HEK293T (cell line): ENCODE measurements at regions not wholly inside any gene's neighbourhood (a gene's known extent, or its start where the extent isn't known, plus 50 kb on each side); places are given as distances from the start of the nearest gene placed in this dataset.
A peak's percentile ranks its signal among the peaks of the same experiment; 100 is the strongest.

Experiments used
- CTCF ChIA-PET: fragments of 350-600 bp; formaldehyde crosslinking; extraction: SDS; loops from one replicate; lab custom pipeline; 2021; ENCODE audit warnings: antibody characterized with exemption, inconsistent platforms; lab: Yijun Ruan, JAX
- POLR2A ChIA-PET: fragments of 350-600 bp; formaldehyde crosslinking; extraction: SDS; loops from one replicate; lab custom pipeline; 2020; ENCODE audit warnings: antibody characterized with exemption, inconsistent platforms; lab: Yijun Ruan, JAX
- DNase-seq: peaks from one replicate; pipeline ENCODE4 v3.0.0; 2012; ENCODE audit warnings: mixed read lengths; ENCODE audit errors: extremely low spot score
- ARNT ChIP-seq: fragments of 450-650 bp; IDR thresholded peaks from 2 replicates; pipeline ENCODE4 v1.6.1; 2017; ENCODE audit warnings: mild to moderate bottlenecking
- BHLHE40 ChIP-seq: fragments of 450-650 bp; IDR thresholded peaks from 2 replicates; pipeline ENCODE4 v1.6.1; 2016; ENCODE audit warnings: mild to moderate bottlenecking, moderate library complexity, borderline replicate concordance
- CTBP1 ChIP-seq: fragments of 450-650 bp; IDR thresholded peaks from 2 replicates; pipeline ENCODE4 v1.6.1; 2016; ENCODE audit warnings: borderline replicate concordance
- ELF4 ChIP-seq: fragments of 450-650 bp; IDR thresholded peaks from 2 replicates; pipeline ENCODE4 v1.6.1; 2017; ENCODE audit warnings: antibody characterized with exemption
- FOXA1 ChIP-seq: fragments of 450-650 bp; IDR thresholded peaks from 2 replicates; pipeline ENCODE4 v1.6.1; 2016; ENCODE audit warnings: mild to moderate bottlenecking
- FOXK2 ChIP-seq: fragments of 450-650 bp; IDR thresholded peaks from 2 replicates; pipeline ENCODE4 v1.6.1; 2016; ENCODE audit warnings: mild to moderate bottlenecking
- FOXM1 ChIP-seq: fragments of 450-650 bp; IDR thresholded peaks from 2 replicates; pipeline ENCODE4 v1.6.1; 2017; ENCODE audit warnings: mild to moderate bottlenecking, borderline replicate concordance
- HDGF ChIP-seq: fragments of 450-650 bp; IDR thresholded peaks from 2 replicates; pipeline ENCODE4 v1.6.1; 2017; ENCODE audit warnings: antibody characterized with exemption, borderline replicate concordance
- L3MBTL2 ChIP-seq: fragments of 450-650 bp; conservative IDR thresholded peaks from 2 replicates; pipeline ENCODE4 v1.6.1; 2016; ENCODE audit warnings: mild to moderate bottlenecking
- LEF1 ChIP-seq: fragments of 450-650 bp; IDR thresholded peaks from 2 replicates; pipeline ENCODE4 v1.6.1; 2017; ENCODE audit warnings: mild to moderate bottlenecking, borderline replicate concordance
- NFRKB ChIP-seq: fragments of 450-650 bp; IDR thresholded peaks from 2 replicates; pipeline ENCODE4 v1.6.1; 2016; ENCODE audit warnings: mild to moderate bottlenecking, moderate library complexity
- PKNOX1 ChIP-seq: fragments of 450-650 bp; IDR thresholded peaks from 2 replicates; pipeline ENCODE4 v1.6.1; 2016
- SP1 ChIP-seq: fragments of 450-650 bp; IDR thresholded peaks from 2 replicates; pipeline ENCODE4 v1.6.1; 2017
- SUZ12 ChIP-seq: fragments of 450-650 bp; IDR thresholded peaks from 2 replicates; pipeline ENCODE4 v1.6.1; 2016; ENCODE audit warnings: mild to moderate bottlenecking
- TARDBP ChIP-seq: fragments of 450-650 bp; IDR thresholded peaks from 2 replicates; pipeline ENCODE4 v1.6.1; 2016
- ZNF384 ChIP-seq: fragments of 450-650 bp; IDR thresholded peaks from 2 replicates; pipeline ENCODE4 v1.6.1; 2016

GRCh38 chr4:18441203-18441590 lies 419.6 kb upstream of the LCORL start:
- TF ChIP-seq PKNOX1 (no peak), ELF4 (no peak), ZNF384 (no peak), FOXK2 (no peak), HDGF (no peak), SP1 (no peak), FOXA1 (no peak), TARDBP (no peak), CTBP1 (no peak), FOXM1 (no peak), SUZ12 (no peak), LEF1 (no peak), BHLHE40 (no peak), L3MBTL2 (no peak), NFRKB (no peak), ARNT (no peak)
- ChIA-PET CTCF (no interaction called here), POLR2A (no interaction called here)
- no peak for DNase-seq

GRCh38 chr4:18440527-18441202 lies 419.1 kb upstream of the LCORL start:
- TF ChIP-seq PKNOX1 (0 out of 2 replicates have a peak, but pooled peaks have one; percentile 3), ELF4 (no peak)
- CTCF ChIA-PET = no interaction called here
- POLR2A ChIA-PET = no interaction called here
- no peak for DNase-seq

- DNase-seq = no peak
- ChIA-PET CTCF (no interaction called here), POLR2A (no interaction called here)
- TF ChIP-seq BHLHE40 (no peak), ELF4 (no peak), LEF1 (no peak), SP1 (no peak), NFRKB (no peak), HDGF (no peak), SUZ12 (no peak), ARNT (no peak), L3MBTL2 (no peak), FOXK2 (no peak), TARDBP (no peak), PKNOX1 (no peak), ZNF384 (no peak), CTBP1 (no peak)
Measured at GRCh38 chr4:18439311-18439710, 417.8 kb upstream of the LCORL start.

GRCh38 chr4:18435781-18436180 lies 414.2 kb upstream of the LCORL start:
- no peak for DNase-seq
- ChIA-PET CTCF (no interaction called here), POLR2A (no interaction called here)
- TF ChIP-seq SP1 (no peak), TARDBP (no peak), FOXK2 (no peak), FOXA1 (no peak), LEF1 (no peak), L3MBTL2 (no peak), ZNF384 (no peak), SUZ12 (no peak), ELF4 (no peak), PKNOX1 (no peak), HDGF (no peak)

GRCh38 chr4:18422685-18423084 lies 401.1 kb upstream of the LCORL start:
- TF ChIP-seq ZNF384 (no peak), ELF4 (no peak), TARDBP (no peak), LEF1 (no peak)
- CTCF ChIA-PET = no interaction called here

GRCh38 chr4:18421519-18421918 lies 400.0 kb upstream of the LCORL start:
- no peak for DNase-seq
- no peak for TF ChIP-seq SUZ12
- TF ChIP-seq ZNF384 = no peak
- TF ChIP-seq PKNOX1 = no peak
- no peak for TF ChIP-seq LEF1
- TF ChIP-seq NFRKB = no peak
- ChIA-PET POLR2A (no interaction called here), CTCF (no interaction called here)

More at GRCh38 chr4:18422685-18423084, 401.1 kb upstream of the LCORL start:
- DNase-seq = no peak
- POLR2A ChIA-PET = no interaction called here
